Endodermal cell (in vitro differentiated cells): ENCODE measurements at regions not wholly inside any gene's neighbourhood (a gene's known extent, or its start where the extent isn't known, plus 50 kb on each side); places are given as distances from the start of the nearest gene placed in this dataset.

ENCODE experiments used
- DNase-seq: peaks from one replicate; pipeline ENCODE4 v3.0.0-alpha.2; 2017
- H3K27ac ChIP-seq: 2 replicates; pipeline ENCODE4 v1.5.1; 2013; ENCODE audit warnings: mild to moderate bottlenecking, low read depth, low read length, moderate library complexity
- H3K27me3 ChIP-seq: 2 replicates; pipeline ENCODE4 v1.6.1; 2013; ENCODE audit warnings: mild to moderate bottlenecking, low read length, moderate library complexity; ENCODE audit not compliant: insufficient read depth, control insufficient read depth, poor library complexity, severe bottlenecking
- H3K36me3 ChIP-seq: 2 replicates; pipeline ENCODE4 v1.7.0; 2013; ENCODE audit warnings: mild to moderate bottlenecking, low read length, moderate library complexity; ENCODE audit not compliant: control insufficient read depth, insufficient read depth
- H3K4me1 ChIP-seq: one replicate; pipeline ENCODE4 v1.7.0; 2013; ENCODE audit warnings: low read length; ENCODE audit not compliant: control insufficient read depth, insufficient read depth
- H3K4me3 ChIP-seq: 2 replicates; pipeline ENCODE4 v1.5.1; 2013; ENCODE audit warnings: mild to moderate bottlenecking, low read length, moderate library complexity
- H3K9ac ChIP-seq: 2 replicates; pipeline ENCODE4 v1.6.1; 2013; ENCODE audit warnings: mild to moderate bottlenecking, low read length, moderate library complexity; ENCODE audit not compliant: poor library complexity, severe bottlenecking; ENCODE audit errors: extremely low read depth
- H3K9me3 ChIP-seq: 2 replicates; pipeline ENCODE4 v1.6.1; 2013; ENCODE audit warnings: mild to moderate bottlenecking, low read length, moderate library complexity; ENCODE audit not compliant: control insufficient read depth
- H3K27ac Mint-ChIP-seq: 2 replicates; pipeline ENCODE4 v1.8.0; 2020; ENCODE audit warnings: mixed read lengths
- H3K27me3 Mint-ChIP-seq: 2 replicates; pipeline ENCODE4 v1.8.0; 2021; ENCODE audit warnings: mild to moderate bottlenecking, mixed read lengths; ENCODE audit not compliant: insufficient read depth
- H3K36me3 Mint-ChIP-seq: 2 replicates; pipeline ENCODE4 v1.8.0; 2020; ENCODE audit warnings: low read depth, mixed read lengths
- H3K4me1 Mint-ChIP-seq: 2 replicates; pipeline ENCODE4 v1.8.0; 2020; ENCODE audit warnings: mixed read lengths
- H3K4me3 Mint-ChIP-seq: 2 replicates; pipeline ENCODE4 v1.8.0; 2020; ENCODE audit warnings: mild to moderate bottlenecking, moderate library complexity, mixed read lengths
- H3K9me3 Mint-ChIP-seq: 2 replicates; pipeline ENCODE4 v1.8.0; 2020; ENCODE audit warnings: mild to moderate bottlenecking, mixed read lengths
- CTCF ChIP-seq: fragments of 200-600 bp; sonication (generic); conservative IDR thresholded peaks from 2 replicates; pipeline ENCODE4 v1.5.0; 2021; ENCODE audit warnings: antibody characterized with exemption, mild to moderate bottlenecking
- WGBS, 2 experiments: methylation state at CpG; one replicate each; pipeline versions ENCODE4 v1.1.5 to v1.1.7; 2013; ENCODE audit warnings: missing lambda C conversion rate in 2 of 2, mixed read lengths in 1 of 2; ENCODE audit not compliant: insufficient coverage in 1 of 2, insufficient read length in 1 of 2; 5-methylcytosine and 5-hydroxymethylcytosine counted together

DNA sequence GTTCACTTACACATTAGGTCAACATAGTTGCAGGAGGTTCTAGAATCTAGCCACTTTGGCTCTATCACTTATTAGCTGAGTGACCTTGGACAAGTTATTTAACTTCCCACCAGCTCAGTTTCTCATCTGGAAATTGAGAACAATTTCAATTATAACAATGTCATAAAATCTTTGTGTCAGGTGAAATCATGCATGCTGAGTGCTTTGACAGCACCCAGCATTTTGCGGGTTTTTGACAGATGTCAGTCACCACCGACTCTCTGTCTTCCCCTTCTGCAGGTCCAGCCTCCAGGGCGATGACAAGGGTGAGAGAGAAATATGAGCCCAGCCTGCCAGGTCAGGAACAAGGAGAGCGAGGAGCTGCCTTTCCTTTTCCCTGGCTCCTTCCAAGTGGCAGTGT is 107.1 kb upstream of the TAS2R1 start:
- Mint-ChIP-seq H3K4me3 (no peak overlapping the region), H3K27ac (no peak overlapping the region), H3K36me3 (no peaks in the 10 kb centered on the region), H3K4me1 (peaks cover 18% of the 10 kb centered on the region), H3K27me3 (no peaks in the 10 kb centered on the region), H3K9me3 (no peaks in the 10 kb centered on the region)
- no peak for TF ChIP-seq CTCF
- no peaks in the 10 kb centered on the region for H3K27me3 ChIP-seq
- 92 to 93% methylated on average over 4 of the region's 4 CpGs for WGBS, 2 experiments
- no peak overlapping the region for H3K27ac ChIP-seq
- no peaks in the 10 kb centered on the region for H3K9me3 ChIP-seq
- no peak for DNase-seq
- H3K36me3 ChIP-seq: no peaks in the 10 kb centered on the region
- no peaks in the 10 kb centered on the region for H3K4me1 ChIP-seq
- no peak overlapping the region for H3K9ac ChIP-seq
- H3K4me3 ChIP-seq: no peak overlapping the region

GRCh38 chr5:9733486-9733885 is 103.3 kb upstream of the TAS2R1 start:
- Histone ChIP-seq H3K4me3 (no peak overlapping the region), H3K4me1 (no peaks in the 10 kb centered on the region), H3K9ac (no peak overlapping the region), H3K36me3 (no peaks in the 10 kb centered on the region), H3K27me3 (no peaks in the 10 kb centered on the region), H3K27ac (no peak overlapping the region), H3K9me3 (no peaks in the 10 kb centered on the region)
- Mint-ChIP-seq H3K27me3 (no peaks in the 10 kb centered on the region), H3K36me3 (no peaks in the 10 kb centered on the region), H3K4me1 (peaks cover 6% of the 10 kb centered on the region), H3K4me3 (no peak overlapping the region), H3K9me3 (no peaks in the 10 kb centered on the region), H3K27ac (no peak overlapping the region)
- DNase-seq: no peak
- no peak for TF ChIP-seq CTCF
- WGBS, 2 experiments: 94 to 100% methylated on average over 1 to 4 of the region's 4 CpGs

DNA sequence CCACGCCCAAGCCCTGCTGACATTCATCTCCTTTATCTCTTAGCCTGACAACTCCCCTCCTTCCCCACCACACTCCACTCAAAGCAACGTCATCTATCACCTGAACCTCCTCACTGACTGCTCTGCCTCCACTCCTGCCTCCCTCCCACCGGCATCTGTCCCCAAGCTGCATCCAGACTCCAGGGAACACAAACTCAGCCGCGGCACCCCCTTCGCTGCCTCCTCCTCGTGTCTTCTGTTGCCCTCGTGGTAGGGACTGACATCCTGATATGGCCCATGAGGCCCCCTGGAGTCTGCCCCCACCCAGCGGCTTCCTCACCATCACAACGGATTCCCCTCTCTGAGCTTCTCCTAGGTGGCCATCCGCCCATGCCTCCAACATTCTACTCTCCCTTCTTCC is 101.0 kb upstream of the TAS2R1 start:
- H3K4me3 Mint-ChIP-seq: no peak overlapping the region
- H3K9me3 Mint-ChIP-seq: peaks cover 3% of the 10 kb centered on the region
- no peak overlapping the region for H3K27ac ChIP-seq
- H3K9me3 ChIP-seq: peaks cover 7% of the 10 kb centered on the region
- no peak for TF ChIP-seq CTCF
- no peaks in the 10 kb centered on the region for H3K36me3 ChIP-seq
- H3K27me3 Mint-ChIP-seq: no peaks in the 10 kb centered on the region
- no peak overlapping the region for H3K9ac ChIP-seq
- no peak overlapping the region for H3K4me3 ChIP-seq
- no peak overlapping the region for H3K27ac Mint-ChIP-seq
- 84 to 94% methylated on average over 3 to 11 of the region's 11 CpGs for WGBS, 2 experiments
- no peak for DNase-seq
- H3K36me3 Mint-ChIP-seq: no peaks in the 10 kb centered on the region
- no peaks in the 10 kb centered on the region for H3K4me1 ChIP-seq
- H3K4me1 Mint-ChIP-seq: peaks cover 6% of the 10 kb centered on the region
- H3K27me3 ChIP-seq: no peaks in the 10 kb centered on the region
